Cardiac fibroblast (primary cell): ENCODE measurements at regions not wholly inside any gene's neighbourhood (a gene's known extent, or its start where the extent isn't known, plus 50 kb on each side); places are given as distances from the start of the nearest gene placed in this dataset.

ENCODE experiments used
- DNase-seq, 2 donors: peaks; one replicate each; pipeline versions ENCODE4 v3.0.0 to v3.0.0-alpha.2; 2010; ENCODE audit warnings: low read depth in 2 of 2
- H3K4me3 ChIP-seq, 2 donors: replicated peaks in 1 of 2; 1 replicate in 1 of 2; 2 replicates in 1 of 2; pipeline ENCODE4 v1.5.1; 2011; ENCODE audit warnings: low read depth in 2 of 2, low read length in 2 of 2, mild to moderate bottlenecking in 2 of 2, moderate library complexity in 1 of 2
- TF ChIP-seq, protein P1 (sequence below): IDR thresholded peaks from one replicate; pipeline ENCODE4 v1.5.1; 2011; ENCODE audit warnings: low read depth, mild to moderate bottlenecking, low read length, inconsistent platforms

DNA sequence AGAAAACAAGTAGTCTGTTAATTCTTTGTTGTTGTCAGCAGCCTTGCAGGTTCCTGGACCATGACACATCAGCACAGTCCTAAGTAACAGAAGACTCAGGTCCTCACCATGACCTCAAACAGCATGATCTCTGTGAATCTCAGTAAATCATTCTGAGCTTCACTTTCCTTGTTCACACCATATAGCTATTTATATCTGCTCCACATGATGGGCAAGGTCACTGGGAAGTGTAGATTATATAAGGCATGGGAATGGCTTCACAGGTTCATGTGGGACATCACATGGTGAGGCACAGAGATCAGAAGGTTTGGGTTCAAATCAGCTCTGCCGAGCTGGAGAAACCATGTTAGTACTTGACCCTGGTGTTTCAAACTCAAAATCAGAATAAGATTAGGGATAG is 245.4 kb upstream of the SPTLC3 start:
- DNase-seq, result no peak
- H3K4me3 ChIP-seq, result no peak overlapping the region
- TF ChIP-seq, protein P1, sequence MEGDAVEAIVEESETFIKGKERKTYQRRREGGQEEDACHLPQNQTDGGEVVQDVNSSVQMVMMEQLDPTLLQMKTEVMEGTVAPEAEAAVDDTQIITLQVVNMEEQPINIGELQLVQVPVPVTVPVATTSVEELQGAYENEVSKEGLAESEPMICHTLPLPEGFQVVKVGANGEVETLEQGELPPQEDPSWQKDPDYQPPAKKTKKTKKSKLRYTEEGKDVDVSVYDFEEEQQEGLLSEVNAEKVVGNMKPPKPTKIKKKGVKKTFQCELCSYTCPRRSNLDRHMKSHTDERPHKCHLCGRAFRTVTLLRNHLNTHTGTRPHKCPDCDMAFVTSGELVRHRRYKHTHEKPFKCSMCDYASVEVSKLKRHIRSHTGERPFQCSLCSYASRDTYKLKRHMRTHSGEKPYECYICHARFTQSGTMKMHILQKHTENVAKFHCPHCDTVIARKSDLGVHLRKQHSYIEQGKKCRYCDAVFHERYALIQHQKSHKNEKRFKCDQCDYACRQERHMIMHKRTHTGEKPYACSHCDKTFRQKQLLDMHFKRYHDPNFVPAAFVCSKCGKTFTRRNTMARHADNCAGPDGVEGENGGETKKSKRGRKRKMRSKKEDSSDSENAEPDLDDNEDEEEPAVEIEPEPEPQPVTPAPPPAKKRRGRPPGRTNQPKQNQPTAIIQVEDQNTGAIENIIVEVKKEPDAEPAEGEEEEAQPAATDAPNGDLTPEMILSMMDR, result no peak

DNA sequence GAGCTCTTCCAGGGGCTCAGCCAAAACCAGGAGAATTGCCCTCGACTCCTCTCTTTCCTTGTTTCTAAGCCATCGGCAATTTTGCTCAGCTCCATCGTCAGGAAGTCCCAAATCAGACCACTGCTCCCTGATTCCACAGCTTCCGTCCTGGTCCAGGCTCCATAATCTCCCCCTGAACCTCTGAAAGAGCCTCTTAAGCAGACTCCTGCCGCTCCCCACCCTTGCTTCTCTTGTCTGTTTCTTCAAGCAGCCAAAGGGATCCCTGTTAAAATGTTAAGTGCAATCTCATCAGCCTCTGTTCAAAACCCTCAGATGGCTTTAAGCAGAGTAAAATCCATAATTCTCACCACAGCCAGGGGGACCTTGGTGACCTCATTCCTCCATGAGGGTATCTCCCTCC is 244.7 kb upstream of the SPTLC3 start:
- TF ChIP-seq, protein P1, result no peak
- no peak overlapping the region for H3K4me3 ChIP-seq
- DNase-seq, result no peak

DNA sequence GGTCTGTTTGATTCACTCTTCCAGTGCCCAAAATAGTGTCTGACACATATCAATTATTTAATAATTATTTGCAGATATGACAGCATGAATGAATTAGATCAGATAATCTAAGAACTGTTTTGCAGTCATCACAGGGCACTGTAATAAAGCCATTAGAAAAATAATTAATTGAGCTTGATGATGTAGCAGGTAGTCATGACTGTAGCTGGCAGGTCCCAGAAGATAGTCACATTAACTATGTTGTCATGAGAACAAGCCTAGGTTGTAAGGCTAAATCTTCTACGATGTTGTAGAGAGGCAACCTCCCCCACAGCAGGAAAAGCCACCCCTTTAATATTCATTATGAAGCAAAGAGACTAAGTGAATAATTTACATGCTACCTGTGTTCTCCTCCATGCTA is 243.9 kb upstream of the SPTLC3 start:
- TF ChIP-seq, protein P1, result no peak
- DNase-seq, result no peak
- H3K4me3 ChIP-seq, result no peak overlapping the region

DNA sequence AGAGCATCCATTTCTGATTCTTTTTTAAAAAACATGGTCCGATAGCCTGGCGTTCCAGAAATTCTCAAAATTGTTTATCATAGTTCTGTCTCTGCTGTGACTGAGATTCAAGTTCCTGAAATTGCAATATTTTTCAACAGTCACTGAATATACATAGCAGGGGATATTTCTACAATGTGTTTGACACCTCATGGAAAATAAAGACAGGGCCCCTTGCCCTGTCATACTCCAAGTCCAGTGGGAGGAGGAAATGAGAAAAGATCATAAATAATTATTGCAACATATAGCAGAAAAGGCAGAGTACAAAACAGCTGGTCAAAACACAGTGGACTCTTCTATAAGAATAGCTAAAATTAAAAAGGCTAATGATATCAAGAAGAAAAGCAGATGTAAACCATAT is 234.8 kb upstream of the SPTLC3 start:
- no peak overlapping the region for H3K4me3 ChIP-seq
- TF ChIP-seq, protein P1, result no peak
- no peak for DNase-seq

DNA sequence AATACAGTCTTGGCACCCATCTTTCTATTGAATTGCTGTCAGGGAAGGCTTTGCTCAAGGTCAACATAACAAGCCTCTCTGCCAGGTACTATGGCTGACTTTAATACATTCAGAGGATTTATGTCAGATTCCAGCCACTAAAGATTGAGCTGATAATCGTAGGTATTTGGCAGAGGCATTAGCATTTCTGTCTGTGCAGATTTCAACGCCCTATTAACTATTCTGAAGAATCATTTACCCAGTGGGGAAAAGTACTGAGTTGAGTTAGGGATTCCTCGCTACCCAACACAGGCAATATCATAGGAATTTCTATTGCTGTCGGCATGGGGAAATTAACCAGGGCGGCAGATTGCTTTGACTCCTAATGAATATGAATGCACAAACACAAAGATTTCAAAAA is 233.7 kb upstream of the SPTLC3 start:
- TF ChIP-seq, protein P1, result no peak
- H3K4me3 ChIP-seq, result no peak overlapping the region
- no peak for DNase-seq

DNA sequence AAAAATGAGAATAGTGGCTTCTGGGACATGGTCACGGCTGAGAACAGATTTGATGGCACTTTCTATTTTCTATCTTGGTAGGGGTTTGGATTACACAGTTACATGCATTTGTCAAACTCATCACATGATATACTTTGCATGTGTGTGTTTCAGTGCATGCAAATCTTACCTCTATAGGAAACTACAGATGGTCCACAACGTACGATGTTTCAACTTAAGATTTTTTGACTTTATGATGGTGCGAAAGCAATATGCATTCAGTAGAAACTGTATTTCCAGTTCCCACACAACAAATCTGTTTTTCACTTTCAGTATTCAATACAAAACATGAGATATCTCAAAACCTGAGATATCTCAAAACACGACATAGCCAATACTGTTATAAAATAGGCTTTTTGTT is 231.8 kb upstream of the SPTLC3 start:
- no peak for DNase-seq
- TF ChIP-seq, protein P1, result no peak
- H3K4me3 ChIP-seq, result no peak overlapping the region

DNA sequence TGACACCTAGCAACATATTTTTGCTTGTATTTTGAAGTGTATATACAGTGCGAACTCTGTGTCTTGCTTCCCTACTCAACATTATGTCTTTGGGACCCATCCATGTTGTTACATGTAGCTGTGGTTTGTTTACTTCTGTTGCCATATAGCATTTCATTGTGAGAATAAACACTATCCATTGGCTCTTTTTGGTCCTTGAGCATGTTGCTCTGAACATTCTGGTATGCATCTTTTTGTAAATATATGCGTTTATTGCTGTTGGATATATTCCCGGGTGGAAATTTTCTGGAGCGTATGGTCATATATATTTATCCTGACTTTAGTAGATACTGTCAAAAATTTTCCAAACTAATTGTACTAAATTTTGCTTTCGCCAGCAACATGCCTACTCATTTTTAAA is 222.5 kb upstream of the SPTLC3 start:
- DNase-seq, result no peak
- no peak overlapping the region for H3K4me3 ChIP-seq
- TF ChIP-seq, protein P1, result no peak
